ENCODE measurements at regions not wholly inside any gene's neighbourhood (a gene's known extent, or its start where the extent isn't known, plus 50 kb on each side); places are given as distances from the start of the nearest gene placed in this dataset.

DNA sequence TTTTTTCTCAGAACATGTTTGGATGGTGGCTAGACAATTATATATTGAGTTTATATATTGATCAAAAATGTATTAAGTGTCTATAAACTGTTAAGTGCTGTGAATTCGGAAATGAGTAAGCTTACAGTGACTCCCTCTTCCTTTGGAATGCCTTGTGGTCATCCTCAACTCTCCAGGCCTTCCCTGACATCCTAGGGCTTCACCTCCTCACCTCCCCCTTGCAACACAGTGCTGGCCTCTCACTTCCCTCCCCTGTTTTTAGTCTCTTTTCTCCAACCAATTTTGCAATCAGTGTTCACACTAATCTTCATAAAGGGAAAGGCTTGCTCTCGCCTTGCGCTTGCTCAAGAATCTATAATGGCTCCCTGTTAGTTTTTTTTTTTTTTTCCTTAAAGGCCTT is 95.1 kb upstream of the C1orf21 start:
- Histone ChIP-seq H4K20me1 (ENCODE audit: control insufficient read depth, insufficient read depth) (no peaks in the 10 kb centered on the region), H3K36me3 (ENCODE audit: control insufficient read depth in 2 of 2, insufficient read depth in 2 of 2, low read length in 1 of 2) (no peaks in the 10 kb centered on the region), H3K4me3 (no peak overlapping the region), H3K4me2 (ENCODE audit: control insufficient read depth, insufficient read depth) (no peak overlapping the region), H2AFZ (ENCODE audit: control insufficient read depth, low read depth, low read length) (no peak overlapping the region), H3K27ac (ENCODE audit: control insufficient read depth, insufficient read depth) (no peak overlapping the region), H3K4me1 (ENCODE audit: control insufficient read depth, insufficient read depth, low read length) (no peaks in the 10 kb centered on the region), H3K27me3 (replicated peaks in 1 of 2; ENCODE audit: control insufficient read depth in 2 of 2, insufficient read depth in 2 of 2, low read length in 1 of 2) (no peaks in the 10 kb centered on the region), H3K79me2 (ENCODE audit: control insufficient read depth, insufficient read depth, low read length) (no peaks in the 10 kb centered on the region), H3K9ac (ENCODE audit: control insufficient read depth, insufficient read depth, low read length) (no peak overlapping the region), H3K9me3 (replicated peaks; ENCODE audit: control insufficient read depth, insufficient read depth, low read length) (peaks cover 8% of the 10 kb centered on the region; the same call in 2 of the 3 replicates)
- DNase-seq (ENCODE audit: low read depth, low spot score) (no peak), FAIRE-seq (no peak), ATAC-seq (no peak)
- TF ChIP-seq SMARCA5 (IDR thresholded peaks at IDR 0.05) (no peak), KDM1A (IDR thresholded peaks at IDR 0.05; ENCODE audit: borderline replicate concordance) (no peak)
- TF ChIP-seq, protein P1, sequence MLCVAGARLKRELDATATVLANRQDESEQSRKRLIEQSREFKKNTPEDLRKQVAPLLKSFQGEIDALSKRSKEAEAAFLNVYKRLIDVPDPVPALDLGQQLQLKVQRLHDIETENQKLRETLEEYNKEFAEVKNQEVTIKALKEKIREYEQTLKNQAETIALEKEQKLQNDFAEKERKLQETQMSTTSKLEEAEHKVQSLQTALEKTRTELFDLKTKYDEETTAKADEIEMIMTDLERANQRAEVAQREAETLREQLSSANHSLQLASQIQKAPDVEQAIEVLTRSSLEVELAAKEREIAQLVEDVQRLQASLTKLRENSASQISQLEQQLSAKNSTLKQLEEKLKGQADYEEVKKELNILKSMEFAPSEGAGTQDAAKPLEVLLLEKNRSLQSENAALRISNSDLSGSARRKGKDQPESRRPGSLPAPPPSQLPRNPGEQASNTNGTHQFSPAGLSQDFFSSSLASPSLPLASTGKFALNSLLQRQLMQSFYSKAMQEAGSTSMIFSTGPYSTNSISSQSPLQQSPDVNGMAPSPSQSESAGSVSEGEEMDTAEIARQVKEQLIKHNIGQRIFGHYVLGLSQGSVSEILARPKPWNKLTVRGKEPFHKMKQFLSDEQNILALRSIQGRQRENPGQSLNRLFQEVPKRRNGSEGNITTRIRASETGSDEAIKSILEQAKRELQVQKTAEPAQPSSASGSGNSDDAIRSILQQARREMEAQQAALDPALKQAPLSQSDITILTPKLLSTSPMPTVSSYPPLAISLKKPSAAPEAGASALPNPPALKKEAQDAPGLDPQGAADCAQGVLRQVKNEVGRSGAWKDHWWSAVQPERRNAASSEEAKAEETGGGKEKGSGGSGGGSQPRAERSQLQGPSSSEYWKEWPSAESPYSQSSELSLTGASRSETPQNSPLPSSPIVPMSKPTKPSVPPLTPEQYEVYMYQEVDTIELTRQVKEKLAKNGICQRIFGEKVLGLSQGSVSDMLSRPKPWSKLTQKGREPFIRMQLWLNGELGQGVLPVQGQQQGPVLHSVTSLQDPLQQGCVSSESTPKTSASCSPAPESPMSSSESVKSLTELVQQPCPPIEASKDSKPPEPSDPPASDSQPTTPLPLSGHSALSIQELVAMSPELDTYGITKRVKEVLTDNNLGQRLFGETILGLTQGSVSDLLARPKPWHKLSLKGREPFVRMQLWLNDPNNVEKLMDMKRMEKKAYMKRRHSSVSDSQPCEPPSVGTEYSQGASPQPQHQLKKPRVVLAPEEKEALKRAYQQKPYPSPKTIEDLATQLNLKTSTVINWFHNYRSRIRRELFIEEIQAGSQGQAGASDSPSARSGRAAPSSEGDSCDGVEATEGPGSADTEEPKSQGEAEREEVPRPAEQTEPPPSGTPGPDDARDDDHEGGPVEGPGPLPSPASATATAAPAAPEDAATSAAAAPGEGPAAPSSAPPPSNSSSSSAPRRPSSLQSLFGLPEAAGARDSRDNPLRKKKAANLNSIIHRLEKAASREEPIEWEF (IDR thresholded peaks at IDR 0.05; ENCODE audit: insufficient replicate concordance, low read depth, low read length): no peak
- TF ChIP-seq, protein P2, sequence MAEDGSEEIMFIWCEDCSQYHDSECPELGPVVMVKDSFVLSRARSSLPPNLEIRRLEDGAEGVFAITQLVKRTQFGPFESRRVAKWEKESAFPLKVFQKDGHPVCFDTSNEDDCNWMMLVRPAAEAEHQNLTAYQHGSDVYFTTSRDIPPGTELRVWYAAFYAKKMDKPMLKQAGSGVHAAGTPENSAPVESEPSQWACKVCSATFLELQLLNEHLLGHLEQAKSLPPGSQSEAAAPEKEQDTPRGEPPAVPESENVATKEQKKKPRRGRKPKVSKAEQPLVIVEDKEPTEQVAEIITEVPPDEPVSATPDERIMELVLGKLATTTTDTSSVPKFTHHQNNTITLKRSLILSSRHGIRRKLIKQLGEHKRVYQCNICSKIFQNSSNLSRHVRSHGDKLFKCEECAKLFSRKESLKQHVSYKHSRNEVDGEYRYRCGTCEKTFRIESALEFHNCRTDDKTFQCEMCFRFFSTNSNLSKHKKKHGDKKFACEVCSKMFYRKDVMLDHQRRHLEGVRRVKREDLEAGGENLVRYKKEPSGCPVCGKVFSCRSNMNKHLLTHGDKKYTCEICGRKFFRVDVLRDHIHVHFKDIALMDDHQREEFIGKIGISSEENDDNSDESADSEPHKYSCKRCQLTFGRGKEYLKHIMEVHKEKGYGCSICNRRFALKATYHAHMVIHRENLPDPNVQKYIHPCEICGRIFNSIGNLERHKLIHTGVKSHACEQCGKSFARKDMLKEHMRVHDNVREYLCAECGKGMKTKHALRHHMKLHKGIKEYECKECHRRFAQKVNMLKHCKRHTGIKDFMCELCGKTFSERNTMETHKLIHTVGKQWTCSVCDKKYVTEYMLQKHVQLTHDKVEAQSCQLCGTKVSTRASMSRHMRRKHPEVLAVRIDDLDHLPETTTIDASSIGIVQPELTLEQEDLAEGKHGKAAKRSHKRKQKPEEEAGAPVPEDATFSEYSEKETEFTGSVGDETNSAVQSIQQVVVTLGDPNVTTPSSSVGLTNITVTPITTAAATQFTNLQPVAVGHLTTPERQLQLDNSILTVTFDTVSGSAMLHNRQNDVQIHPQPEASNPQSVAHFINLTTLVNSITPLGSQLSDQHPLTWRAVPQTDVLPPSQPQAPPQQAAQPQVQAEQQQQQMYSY (CRISPR knock-in tag; IDR thresholded peaks at IDR 0.05): no peak
- CTCF ChIA-PET: no interaction called here
- 61% methylated on average over 3 of the region's 3 CpGs for WGBS (ENCODE audit: insufficient coverage, insufficient replicate concordance, low lambda C conversion rate, missing lambda C conversion rate)
- BruUV-seq (replicated peaks): no TSS peak
- SMC1A ChIA-PET (ENCODE audit: uncharacterized antibody, unreplicated experiment): no interaction called here
- intact Hi-C loops (cut with micrococcal nuclease; ENCODE audit: unreplicated experiment) (no loop called here), in situ Hi-C loops (cut with MboI) (no loop called here)
- POLR2A ChIA-PET: no interaction called here
- RAD21 ChIA-PET (ENCODE audit: unreplicated experiment): no interaction called here

Data from GM12878 (cell line).